Suppressor macrophage treated with lipopolysaccharide for 1 hour (primary cell): ENCODE measurements at regions not wholly inside any gene's neighbourhood (a gene's known extent, or its start where the extent isn't known, plus 50 kb on each side); places are given as distances from the start of the nearest gene placed in this dataset.

ENCODE experiments used
- DNase-seq, 3 donors: peaks; one replicate each; pipeline ENCODE4 v3.0.0-alpha.2; 2020 to 2022

DNA sequence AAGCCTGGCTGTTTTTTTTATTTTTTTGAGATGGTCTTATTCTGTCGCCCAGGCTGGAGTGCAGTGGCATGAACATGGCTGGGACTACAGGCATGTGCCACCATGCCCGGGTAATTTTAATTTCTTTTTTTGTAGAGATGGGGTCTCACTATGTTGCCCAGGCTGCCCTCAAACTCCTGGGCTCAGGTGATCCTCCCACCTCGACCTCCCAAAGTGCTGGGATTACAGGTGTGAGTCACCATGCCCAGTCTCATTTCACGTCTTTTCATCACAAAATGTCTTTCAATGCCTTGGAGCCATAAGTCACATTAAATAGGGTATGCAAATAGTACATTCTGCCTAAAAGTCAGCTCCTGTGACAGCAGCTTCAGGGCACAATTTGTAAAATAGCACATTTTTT, 52.8 kb downstream of the SOX2 start:
- no peak for DNase-seq

DNA sequence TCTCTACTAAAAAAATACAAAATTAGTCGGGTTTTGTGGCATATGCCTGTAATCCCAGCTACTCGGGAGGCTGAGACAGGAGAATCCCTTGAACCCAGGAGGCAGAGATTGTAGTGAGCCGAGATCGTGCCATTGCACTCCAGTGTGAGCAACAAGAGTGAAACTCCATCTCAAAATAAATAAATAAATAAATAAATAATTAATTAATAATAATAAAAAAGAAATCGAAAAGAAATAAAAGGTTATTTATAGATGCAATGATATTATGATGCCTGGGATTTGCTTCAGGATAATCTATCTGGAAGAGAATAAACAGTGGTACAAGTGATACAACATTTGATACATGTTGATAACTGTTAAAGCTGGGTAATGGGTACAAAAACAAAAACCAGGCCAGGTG, 58.6 kb downstream of the SOX2 start:
- DNase-seq, result no peak

DNA sequence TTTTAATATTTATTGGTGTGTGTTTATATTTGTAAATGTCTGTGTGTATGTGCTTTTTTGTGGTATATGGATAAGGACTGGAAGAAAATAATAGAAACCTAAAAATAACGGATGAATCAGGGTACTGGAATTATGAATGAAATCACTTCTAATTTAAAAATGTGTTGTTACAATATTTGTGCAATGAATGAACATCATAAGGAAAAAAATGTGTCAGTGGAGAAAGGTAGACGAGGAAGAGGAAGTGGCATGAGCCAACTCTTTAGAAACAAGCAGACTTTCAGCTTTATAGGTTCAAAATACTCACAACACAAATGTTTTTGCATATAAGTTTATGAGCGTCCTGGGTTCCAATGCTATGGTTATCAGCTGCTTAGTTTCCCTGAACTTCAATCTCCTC, 59.4 kb downstream of the SOX2 start:
- DNase-seq, result no peak

DNA sequence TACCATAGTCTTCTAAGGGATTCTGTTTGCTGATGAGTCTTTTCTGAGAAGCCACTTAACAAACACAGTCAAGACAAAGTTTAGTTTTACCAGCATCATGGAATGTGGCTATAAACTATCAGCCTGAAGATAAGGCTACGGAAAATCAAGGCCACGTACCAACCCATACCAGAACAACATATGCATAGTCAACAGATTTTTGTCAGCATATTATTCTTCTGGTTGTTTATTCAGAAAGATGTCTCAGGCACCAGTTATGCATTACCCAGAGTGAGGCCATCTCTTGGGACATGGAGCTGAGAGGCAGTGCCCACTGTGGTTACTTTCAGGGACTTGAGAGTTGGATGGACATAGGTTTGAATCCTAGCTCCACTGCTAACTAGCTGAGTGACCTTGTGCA, 60.4 kb downstream of the SOX2 start:
- DNase-seq, result no peak

DNA sequence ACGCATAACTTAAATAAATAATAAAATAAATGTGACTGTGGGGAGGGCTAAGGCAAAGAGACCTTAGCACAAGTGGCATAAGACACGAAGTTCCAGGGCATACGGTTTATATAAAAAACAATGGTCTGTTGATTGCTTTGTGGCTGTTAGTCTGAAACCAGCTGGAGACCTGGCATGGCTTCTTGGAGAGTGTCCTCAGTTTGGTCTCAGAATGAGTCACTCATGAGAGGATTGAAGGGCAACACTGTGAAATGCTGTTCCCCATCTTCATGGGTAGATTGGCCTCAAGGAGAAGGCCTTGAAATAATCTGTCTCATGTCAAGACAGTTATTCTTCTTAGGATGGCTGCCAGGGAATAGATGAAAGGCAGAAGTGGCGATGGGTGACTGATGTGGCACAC, 62.2 kb downstream of the SOX2 start:
- DNase-seq, result no peak

DNA sequence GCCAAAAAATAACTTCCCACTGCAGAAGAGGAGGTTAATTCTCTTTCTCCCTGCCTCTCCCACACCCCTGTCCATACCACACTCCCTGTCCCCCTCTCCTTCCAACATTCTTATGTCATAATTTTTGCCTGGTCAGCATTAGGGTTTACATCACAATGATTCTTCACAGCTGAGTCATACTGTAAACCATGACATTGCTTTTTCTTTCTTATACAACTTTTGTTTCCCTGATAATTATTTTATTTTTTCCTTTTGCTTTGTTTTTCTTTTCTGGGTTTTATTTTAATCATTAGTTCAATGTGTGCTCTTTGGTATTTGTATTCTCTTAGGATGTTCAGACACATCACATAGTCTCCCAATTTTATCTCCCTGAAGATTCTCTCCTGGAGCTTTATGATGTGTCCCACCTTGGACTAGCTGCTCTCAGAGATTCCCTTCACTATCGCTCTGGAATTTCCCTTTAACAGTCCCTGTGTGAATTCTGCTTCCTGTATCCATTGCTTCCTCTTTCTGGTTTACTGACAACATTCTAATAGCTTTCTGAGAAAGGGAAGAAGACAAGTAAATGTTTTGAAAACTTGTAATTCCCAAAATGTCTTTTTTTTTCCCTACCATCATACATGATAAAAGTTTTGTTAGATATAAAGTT, 70.7 kb downstream of the SOX2 start:
- peak; percentile 64 to 89 (median 69) for DNase-seq

DNA sequence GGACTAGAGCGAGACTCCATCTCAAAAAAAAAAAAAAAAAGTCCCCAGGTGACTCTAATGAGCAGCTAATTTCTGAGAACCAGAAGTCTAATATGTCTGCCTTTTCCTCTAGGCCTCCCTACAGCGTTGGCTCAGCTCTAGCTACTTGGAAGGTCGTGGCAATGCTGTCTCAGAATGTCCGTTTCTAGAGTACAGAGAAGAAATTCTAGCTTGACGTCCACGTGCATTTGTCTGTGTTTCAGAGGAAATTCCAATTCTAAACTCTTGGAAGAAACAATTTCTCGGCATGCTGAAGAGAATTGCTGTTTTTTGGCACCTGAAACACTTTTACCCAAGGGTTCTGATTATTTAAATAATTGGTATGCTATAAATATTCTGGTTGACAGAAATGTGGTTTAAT, 78.8 kb downstream of the SOX2 start:
- DNase-seq, result no peak

DNA sequence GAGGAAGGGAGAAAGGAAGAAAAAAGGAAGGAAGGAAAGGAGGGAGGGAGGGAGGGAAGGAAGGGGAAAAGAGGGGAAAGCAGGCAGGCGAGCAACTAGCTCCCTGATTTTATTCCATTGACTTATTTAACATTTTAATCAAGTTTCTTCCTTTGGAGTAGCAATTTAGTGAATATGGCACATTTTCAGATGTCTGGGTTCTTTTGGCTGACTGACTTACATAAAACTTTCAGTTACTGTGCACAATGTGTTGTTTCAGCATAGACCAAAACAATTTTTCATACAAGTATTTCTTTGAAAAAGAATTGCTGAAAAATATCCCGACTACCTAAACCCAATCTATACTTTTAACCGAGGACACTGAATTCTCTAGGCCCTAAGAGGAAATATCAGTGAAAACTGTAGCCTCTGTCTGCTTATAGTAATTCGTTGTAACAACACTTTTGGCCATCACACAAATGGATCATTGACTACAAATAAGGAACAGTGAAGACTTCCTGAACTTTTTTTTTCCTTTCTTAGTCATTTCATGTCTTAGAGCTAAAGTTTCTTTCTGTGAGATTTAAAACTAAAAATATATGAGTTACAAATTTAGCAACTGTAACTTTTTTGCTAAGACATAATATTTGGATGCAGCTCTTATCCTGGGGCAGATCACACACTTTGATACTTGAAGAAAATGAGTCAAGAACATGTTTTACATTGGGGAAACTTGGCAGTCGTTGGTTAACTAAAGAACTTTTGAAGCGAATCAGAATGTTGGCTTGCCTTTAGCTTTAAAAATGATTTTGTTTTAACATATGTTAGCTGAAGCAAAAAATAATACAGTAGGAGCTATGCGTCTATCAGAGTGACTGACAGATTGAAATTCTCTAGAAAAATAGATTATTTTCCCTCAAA, 79.6 kb downstream of the SOX2 start:
- DNase-seq, result no peak

DNA sequence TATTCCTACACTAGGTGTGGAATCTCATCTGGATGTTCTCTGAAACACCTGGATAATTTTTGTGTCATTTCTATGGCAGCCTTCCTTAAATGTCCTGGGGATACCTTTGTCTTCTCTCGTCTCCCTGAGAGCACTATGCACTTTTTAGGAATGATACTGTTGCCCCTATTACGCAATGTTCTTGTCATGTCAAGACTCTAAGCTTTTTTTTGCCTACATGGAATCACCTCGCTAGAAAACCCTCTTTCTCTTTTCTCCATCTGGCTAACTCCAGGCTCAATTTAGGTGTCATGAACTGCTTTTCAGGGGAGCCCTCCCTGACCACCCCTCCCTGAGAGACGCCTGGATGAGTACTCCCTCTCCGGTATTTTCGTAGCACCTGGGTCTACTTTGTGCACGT, 81.3 kb downstream of the SOX2 start:
- no peak for DNase-seq

DNA sequence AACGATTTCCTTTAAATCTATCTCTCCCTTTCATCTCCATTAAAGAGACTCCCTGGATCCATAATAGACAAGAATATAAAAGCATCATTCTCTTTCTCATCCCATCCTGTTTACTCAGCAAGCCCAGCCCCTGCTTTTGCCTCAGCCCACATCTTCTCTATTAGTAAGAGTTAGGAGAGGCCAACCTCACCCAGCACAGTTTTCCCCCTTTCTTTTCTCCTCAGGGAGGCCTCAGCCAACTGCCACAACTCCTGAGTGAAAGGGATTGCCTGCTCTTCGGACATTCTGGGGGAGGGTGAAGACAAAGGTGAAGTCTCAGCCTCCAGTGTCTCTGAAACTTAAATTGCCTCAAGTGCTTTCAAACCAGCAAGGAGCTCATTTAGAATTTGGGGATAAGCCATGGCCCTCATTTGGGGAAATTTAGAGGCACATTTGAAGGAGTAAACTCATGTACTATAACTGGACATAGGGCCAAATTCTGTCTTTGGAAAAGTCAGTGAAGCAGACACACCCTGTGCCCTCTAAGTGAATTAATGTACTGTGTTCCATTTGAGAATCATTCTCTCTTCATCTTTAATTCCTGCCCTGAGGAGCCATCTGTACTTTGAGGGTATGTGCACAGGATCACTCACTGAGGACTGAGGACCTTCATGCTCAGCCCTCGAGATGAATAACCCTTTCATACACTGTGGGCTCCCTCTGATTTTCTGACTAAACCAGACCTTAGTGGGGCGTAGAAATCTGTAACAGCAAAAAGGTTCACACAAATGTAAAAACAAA, 82.5 kb downstream of the SOX2 start:
- no peak for DNase-seq

DNA sequence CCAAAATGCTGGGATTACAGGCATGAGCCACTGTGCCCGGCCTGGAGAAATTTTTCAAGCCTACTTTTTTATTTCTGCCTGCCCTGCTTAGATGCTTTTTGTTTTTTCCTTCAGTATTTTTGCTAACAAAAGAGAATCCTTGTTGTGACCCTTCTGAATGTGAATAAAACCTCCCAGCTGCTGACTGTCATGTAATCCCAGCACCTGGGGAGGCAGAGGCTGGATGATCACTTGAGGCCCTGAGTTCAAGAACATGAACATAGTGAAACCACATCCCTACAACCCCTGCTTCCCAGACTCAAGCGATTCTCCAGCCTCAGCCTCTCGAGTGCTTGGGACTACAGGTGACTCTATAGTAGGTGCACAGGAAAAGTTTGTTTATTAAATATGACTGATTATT, 84.9 kb downstream of the SOX2 start:
- no peak for DNase-seq

DNA sequence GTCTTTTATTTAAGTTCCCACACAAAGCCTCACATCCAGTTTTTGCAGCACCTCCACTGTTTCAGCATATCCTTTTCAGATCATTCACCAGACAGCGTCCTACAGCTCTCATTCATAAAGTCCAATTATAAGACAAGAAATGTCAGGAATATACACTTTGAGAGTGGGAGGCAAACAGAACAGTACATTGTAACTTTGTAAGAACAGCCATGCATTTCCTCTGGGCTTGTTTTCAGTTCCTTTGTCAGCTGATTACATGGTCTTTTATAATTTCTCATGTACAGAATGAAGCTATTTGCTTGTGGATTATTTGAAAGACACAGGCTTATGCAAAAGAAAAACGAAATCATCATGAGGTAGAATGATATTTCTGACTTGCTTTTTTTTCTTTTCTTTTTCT, 85.7 kb downstream of the SOX2 start:
- no peak for DNase-seq

DNA sequence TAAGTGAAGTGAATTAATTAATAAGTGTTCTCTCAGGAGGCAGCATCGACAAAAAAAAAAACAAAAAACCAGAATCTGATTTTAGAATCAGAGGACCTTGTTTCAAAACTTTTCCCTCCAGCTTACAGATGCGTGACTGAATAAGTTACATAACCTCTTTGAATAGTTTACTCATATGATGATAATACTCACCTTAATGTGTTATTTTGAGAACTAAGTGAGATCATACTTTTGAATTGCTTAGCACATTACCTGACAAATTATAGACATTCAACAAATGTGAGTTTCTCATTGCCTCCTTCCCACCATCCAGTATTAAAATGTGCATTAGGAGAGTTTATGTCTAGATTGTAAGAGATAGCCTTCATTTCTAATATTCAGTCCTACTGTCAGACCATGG, 94.0 kb downstream of the SOX2 start:
- no peak for DNase-seq

DNA sequence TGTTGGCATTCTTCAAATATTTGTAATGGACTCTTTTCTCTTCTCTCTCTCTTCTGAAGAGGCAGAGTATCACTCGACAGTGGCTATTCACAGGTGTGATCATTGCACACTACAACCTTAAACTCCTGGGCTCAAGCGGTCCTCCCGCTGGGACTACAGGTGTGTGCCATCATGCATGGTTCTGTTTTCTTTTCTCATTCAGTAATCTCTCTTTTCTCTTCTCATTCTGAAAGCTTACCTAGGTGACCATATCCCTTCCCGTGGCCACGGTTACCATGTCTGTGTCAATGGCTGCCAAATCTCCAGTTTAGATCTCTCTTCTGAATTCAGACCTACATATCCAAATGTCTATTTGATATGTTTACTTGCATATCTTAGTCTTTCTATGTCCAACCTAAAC, 96.3 kb downstream of the SOX2 start:
- no peak for DNase-seq

DNA sequence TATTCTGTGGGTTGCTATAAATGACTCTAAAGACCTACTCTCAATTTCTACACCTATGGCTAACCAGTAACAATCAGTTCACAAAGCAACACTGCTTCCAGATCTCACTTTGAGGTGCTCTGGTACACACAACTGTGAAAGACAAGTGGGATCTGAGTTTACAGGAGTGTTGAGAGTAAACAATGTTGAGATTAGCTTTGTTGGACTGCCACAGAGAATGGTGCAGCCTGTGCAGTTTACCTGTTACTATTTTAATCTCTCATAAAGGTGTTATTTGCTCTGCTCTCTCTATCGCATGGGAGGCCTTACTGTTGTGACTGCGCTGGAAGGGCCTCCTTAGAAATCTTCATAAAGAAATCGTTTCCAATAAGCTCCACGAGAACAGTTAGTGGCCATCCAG, 112.0 kb downstream of the SOX2 start:
- no peak for DNase-seq

DNA sequence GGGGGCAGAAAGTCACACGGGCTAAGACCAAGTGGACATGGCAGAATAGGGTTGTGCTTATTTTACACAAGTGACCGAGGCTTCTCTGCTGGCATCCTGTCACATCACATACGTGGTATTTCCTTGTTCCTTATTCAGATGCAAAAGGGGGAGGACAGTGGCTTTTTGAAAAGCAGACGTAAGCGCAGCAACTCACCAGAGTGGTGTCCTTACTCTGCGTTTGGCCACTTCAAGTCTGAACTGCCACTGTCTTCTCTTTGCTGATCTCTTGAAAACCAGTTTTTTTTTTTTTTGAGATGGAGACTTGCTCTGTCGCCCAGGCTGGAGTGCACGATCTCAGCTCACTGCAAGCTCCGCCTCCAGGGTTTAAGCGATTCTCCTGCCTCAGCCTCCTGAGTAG, 113.2 kb downstream of the SOX2 start:
- DNase-seq, result no peak

DNA sequence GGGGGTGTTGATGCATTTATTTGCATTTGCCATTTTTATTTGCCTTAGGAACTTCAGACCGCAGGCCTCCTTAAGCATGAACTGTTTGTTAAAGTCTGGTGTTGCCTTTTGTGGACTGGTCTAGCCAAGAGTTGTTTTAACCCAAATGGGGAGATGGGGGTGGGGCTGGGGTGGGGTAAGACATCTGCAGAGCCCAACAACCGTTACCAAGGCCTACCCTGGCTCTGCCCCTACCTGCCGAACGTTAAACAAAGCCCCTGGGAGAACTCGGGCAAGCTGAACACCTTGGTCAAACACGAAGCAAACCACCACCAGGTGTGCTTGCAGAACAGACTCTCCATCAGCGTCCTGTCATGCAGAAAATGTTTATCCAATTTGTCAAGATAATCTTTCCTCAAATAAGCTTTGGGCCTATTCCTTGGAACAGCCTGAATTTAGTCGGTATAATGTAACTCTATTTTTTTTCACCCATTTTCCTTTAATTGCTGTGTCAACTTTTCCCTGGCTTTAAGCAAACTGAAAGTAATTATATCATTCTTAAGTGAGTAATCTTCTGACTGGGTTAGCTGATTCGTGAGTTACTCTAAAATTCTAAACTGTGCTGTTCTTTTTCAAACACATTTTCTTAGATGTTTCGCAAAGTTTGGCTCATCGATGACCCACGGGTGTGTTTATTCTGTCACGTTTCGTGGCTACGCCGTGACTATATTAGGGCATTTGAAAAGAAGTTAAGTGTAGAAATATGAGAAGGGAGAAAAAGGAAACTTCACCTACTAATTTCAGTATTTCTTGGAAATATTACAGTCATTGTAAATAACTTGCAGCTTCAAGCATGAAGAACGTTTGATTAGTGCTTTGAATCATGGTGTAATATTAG, 127.6 kb downstream of the SOX2 start:
- no peak for DNase-seq

DNA sequence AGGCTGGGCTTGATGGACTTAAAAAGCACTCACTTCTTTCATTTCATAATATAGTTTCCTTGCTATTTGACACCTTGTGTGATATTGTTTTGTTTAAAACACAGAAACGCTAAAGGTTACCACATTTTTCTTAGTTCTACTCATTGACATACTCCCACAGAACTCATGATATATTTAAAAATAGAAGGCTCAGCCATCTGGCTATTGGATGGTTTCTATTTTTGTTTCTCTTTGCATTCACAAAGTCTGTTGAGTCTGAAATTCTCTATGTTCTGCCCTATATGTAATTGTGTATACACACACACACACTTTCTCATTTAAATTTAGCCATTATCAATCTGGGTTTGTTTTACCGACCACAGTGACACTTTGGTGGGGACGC, 128.2 kb downstream of the SOX2 start:
- no peak for DNase-seq

DNA sequence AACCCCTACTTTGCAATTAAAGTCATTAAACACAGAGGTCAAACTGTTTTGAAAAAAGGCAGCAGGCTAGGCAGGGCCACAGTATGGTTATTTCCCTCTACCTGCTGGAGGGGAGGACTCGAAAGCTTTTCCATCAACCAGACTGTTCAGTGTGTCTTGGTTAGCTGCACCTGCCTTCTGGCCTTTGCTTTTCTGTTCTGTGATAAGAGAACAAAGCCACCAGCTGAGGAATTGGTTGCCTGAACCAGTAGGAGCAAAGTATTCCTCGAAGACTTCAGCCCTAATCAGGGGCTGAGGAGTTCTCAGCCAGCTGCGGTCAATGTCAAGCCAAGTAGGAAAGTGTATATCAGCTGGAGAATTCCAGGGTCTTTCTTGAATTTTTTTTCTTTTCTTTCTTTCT, 132.5 kb downstream of the SOX2 start:
- no peak for DNase-seq

DNA sequence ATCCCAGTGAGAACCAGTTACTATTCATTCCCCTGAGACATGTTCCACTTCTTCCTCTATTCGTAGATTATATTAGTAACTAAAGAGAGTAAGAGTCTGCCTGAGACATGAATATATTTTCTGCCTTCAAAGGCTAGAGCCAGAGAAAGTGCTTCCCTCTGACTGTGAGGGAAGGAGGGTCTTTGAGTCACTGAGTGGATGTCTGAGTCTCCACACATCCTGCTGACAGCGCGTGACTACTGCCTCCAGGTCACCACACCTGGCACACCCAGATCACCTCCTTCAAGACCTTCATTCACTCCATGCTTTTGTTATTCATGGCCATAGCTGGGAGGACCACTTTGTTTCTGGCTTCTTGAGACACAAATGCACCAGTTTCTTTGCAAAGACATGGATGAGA, 135.6 kb downstream of the SOX2 start:
- no peak for DNase-seq

DNA sequence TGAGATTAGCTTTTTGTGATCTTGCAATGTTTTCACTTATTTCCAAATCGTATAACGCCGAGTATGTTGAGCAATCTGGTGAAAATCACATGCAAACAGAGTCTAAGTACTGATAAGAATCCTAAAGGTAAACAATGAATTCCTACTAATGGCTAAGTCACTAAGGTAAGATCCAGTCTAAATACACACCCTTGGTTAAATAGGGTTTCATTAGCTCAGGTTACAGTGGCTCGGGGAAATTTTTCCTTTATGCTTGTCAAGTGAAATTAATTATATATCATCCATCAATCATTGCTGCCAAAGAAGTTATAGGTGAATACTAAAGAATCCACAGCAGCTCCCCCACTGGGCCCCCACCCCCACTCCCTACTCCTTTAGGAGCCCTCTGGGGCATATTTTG, 139.3 kb downstream of the SOX2 start:
- DNase-seq, result no peak

DNA sequence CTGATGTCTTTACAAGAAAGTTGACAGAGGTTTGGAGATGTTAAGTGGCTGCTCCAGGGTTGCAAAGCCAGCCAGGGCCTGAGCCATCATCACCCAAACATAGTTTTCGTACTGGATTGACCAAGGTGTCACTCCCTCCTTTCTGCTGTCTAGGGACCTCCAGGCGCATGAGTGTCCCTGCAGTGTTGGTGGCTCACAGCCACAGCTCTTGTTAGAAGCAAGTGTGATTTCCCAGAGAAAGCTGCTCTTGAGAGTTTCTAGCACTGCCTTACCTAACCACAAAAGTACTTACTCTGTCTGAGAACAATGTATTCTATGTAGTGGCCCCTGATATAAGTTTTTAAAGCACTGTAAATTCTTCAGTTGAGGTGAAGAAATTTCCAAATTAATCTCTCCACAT, 144.1 kb downstream of the SOX2 start:
- DNase-seq, result no peak

DNA sequence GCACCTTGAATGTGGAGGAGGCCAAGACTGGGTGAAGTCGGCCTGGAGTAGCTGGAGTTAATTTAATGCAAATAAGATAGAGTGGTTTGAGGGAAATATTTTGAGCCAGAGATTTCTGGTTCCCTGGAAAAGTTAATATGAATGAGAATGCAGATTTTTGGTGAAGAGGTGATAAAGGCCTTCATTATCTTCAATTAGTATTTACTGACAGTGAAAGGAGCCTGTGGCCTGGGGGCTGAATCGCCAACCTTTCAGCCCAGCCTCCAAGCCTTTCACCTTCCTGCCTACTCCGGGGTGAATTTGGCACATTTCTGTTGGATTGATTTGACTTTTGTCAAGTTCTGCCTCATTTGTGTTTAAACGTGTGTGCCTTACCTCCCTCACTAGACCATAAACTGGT, 147.8 kb downstream of the SOX2 start:
- DNase-seq, result no peak
